AG08396 (cell line): ENCODE measurements at regions not wholly inside any gene's neighbourhood (a gene's known extent, or its start where the extent isn't known, plus 50 kb on each side); places are given as distances from the start of the nearest gene placed in this dataset.
"Not testable (repeated sequence)": the region's sequence is repeated elsewhere in the genome, so short reads cannot be mapped to it uniquely, and the experiment has no call there.

ENCODE experiments used
- DNase-seq: peaks from one replicate; pipeline ENCODE4 v3.0.0; 2012; ENCODE audit warnings: low spot score, mixed read lengths

DNA sequence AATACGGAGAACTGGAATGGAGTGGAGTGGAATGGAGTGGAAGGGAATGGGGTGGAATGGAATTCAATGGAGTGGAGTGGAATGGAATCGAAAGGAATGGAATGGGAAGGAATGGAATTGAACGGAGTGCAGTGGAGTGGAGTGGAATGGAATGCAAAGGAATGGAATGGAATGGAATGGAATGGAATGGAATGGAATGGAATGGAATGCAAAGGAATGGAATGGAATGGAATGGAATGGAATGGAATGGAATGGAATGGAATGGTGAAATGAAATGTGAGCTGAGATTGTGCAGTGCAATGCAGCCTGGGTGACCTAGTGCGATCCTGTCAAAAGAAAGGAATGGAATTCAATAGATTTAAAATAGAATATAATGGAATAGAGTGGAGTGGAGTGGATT, 357.3 kb upstream of the WSB1 start:
- DNase-seq, result not testable (repeated sequence)

DNA sequence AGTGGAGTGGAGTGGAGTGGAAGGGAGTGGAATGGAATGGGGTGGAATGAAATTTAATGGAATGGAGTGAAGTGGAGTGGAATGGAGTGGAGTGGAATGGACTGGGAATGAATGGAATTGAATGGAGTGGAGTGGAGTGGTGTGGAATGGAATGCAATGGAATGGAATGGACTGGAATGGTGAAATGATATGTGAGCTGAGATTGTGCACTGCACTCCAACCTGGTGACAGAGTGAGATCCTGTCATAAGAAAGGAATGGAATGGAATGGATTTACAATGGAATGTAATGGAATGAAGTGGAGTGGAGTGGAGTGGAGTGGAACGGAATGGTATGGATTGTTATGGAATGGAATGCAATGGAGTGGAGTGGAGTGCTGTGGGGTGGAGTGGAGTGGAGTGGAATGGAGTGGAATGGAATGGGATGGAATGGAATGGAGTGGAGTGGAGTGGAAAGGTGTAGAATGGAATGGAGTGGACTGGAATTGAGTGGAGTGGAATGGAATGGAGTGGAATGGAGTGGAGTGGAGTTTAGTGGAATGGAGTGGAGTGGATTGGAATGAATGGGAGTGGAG, 356.1 kb upstream of the WSB1 start:
- not testable (repeated sequence) for DNase-seq

DNA sequence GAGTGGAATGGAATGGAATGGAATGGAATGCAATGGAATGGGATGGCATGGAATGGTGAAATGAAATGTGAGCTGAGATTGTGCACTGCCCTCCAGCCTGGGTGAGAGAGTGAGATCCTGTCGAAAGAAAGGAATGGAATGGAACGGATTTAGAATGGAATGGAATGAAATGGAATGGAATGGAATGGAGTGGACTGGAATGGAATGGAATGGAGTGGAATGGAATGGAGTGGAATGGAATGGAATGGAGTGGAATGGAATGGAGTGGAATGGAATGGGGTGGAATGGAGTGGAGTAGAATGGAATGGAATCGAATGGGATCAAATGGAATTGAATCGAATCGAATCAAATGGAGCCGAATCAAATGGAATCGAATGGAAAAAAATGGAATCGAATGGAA, 354.2 kb upstream of the WSB1 start:
- DNase-seq, result not testable (repeated sequence)

DNA sequence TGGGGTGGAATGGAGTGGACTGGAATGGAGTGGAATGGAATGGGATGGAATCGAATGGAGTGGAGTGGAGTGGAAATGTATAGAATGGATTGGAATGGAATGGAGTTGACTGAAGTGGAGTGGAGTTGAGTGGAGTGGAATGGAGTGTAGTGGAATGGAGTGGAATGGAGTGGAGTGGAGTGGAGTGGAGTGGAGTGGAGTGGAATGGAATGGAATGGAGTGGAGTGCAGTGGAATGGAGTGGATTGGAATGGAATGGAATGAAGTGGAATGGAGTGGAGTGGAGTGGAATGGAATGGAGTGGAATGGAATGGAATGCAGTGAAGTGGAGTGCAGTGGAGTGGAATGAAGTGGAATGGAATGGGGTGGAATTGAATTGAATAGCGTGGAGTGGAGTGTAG, 353.3 kb upstream of the WSB1 start:
- not testable (repeated sequence) for DNase-seq

DNA sequence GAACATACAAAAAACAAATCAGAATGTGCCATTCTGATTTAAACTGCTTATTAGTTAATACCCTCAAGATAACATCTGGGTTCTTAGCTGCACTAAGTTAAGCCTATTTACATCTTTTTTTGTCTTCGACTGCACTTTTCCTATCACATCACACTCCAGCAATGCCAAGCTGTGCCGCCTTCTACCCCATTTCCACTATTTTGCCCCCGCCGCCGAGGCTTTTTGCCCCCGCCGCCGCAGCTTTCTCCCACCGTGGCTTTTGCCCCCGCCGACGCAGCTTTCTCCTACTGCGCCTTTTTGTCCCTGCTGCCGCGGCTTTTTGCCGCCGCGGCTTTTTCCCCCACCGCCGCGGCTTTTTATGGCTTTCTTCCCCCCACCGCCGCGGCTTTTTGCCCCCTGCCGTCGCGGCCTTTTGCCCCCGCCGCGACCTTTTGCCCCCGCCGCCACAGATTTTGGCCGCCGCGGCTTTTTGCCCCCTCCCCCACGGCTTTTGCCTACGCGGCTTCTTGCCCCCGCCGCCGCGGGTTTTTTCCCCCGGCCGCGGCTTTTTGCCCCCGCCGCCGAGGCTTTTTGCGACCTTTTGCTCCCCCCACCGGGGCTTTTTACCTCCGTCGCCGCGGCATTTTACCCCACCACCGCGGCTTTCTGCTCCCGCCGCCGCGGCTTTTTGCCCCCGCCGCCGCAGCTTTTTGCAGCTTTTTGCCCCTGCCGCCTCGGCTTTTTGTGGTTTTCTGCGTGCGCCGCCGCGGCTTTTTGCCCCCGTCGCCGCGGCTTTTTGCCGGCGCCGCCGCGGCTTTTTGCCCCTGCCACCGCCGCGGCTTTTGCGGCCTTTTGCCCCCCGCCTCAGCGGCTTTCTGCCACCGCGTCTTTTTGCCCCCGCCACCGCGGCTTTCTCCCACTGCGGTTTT, 331.4 kb upstream of the WSB1 start:
- DNase-seq, result no peak

DNA sequence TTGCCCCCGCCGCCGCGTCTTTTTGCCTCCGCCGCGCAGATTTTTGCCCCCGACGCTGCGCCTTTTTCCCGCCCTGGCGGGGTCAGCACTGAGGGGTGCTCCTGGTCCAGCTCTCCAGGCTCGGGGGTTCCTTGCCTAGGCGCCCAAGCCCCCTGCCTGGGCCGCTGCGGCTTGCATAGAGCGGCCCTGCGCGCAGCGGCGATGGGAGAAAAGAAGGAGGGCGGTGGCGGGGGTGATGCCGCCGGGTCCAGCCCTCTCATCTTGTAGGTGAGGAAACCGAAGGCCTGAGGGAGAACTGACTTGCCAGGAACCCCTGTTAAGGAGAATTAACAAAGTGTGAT, 330.8 kb upstream of the WSB1 start:
- no peak for DNase-seq

DNA sequence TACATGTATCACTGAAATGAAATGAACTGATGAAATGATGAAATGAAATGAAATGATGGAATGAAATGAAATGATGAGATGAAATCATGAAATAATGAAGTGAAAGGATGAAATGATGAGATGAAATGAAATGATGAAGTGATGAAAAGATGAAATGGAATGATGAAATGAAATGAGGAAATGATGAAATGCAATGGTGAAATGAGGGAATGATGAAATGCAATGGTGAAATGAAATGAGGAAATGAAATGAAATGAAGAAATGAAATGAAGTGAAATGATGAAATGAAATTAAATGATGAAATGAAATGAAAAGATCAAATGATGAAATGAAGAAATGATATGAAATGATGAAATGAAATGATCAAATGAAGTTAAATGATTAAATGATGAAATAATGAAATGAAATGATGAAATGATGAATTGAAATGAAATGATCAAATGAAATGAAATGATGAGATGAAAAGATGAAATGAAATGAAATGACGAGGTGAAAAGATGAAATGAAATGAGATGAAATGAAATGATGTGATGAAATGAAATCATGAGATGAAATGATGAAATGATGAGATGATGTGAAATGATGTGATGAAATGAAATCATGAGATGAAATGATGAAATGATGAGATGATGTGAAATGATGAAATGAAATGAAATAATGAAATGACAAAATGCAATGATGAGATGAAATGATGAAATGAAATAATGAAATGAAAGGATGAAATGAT, 327.9 kb upstream of the WSB1 start:
- DNase-seq, result not testable (repeated sequence)

DNA sequence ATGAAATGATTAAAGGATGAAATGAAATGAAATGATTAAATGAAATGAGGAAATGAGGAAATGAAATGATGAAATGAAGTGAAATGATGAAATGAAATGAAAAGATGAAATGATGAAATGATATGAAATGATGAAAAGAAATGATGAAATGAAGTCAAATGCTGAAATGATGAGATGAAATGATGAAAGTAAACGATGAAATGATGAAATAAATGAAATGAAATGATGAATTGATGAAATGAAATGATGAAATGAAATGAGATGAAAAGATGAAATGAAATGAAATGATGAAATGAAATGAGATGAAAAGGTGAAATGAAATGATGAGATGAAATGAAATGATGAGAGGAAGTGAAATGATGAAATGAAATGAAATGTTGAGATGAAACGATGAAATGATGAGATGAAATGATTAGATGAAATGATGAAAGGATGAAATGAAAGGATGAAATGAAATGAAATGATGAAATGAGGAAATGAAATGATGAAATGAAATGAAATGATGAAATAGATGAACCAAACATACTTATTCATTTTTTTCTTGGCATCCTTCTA, 327.2 kb upstream of the WSB1 start:
- not testable (repeated sequence) for DNase-seq

DNA sequence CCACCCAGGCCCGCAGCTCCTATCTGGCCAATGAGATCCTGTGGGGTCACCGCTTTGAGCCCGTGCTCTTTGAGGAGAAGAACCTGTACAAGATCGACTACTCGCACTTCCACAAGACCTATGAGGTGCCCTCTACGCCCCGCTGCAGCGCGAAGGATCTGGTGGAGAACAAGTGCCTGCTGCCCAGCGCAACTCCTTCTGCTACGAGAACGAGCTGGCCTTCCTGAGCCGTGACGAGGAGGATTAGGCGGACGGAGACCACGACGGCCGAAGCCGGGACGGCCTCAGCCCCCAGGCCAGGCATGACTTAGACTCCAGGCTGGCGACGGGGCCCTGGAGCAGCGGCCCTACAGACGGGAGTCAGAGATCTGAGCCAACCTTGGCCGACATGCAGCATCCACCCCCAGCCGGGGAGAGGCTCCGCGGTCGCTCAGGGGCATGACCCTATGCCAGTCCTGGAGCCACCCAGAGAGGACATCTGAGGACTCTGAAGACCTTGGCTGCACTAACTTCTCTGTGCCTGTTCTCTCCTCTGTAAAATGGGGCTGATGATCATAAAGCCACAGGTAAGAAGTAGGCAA, 312.0 kb upstream of the WSB1 start:
- not testable (repeated sequence) for DNase-seq

DNA sequence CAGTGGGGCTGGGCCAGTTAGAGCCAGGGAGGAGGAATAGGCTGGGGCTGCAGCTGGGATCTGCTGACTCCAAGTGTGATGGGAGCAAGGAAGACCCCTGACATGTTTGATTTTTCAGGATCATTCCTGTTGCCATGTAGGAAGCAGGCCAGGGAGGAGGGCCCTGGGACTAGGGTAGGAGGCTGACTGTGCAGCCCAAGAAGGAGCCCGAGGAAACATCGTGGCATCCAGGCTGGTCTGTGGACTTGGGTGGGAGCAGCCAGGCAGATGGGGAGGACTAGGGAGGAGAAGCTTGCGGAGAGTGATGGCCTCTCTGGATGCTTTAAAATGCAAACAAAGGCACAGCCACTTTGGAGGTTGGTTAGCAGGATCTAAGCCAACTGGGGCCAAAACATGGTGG, 311.4 kb upstream of the WSB1 start:
- DNase-seq, result not testable (repeated sequence)

DNA sequence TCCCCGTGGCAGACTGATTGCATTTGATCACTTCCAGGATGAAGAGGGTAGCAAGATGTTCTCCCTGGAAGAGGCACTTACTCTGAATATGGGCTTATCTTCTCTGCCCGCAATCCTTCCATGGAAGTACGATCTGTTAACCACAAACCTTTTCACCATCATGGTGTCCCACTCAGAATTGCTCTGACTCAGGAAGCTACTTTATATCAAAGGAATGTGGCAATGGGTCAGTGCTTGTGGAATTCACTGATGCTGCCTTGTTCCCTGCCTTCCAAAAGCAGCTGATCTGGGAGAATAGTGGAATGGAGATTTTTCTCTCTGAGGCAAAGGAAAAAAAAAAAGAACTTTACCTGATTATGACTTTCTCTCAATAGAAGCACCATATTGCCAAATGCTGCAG, 306.1 kb upstream of the WSB1 start:
- DNase-seq, result not testable (repeated sequence)

DNA sequence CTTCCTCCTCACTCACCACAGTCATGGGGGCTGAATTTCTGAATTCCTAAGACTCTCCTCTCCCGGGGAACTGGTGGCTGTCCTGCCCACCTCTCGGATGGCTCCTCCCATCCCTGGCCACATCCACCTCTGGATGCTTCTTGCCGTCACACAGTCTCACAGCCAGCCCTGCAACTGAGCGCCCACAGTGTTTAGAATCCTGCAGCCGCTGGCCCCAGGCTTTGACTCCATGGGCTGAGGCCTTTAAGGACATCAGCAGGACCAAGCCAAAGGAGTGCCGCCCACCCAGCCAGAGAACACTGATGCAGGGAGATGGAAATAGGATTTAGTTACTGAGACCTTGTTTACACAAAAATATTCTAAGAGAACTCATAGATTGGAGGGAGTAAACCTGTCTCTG, 299.3 kb upstream of the WSB1 start:
- DNase-seq, result not testable (repeated sequence)

DNA sequence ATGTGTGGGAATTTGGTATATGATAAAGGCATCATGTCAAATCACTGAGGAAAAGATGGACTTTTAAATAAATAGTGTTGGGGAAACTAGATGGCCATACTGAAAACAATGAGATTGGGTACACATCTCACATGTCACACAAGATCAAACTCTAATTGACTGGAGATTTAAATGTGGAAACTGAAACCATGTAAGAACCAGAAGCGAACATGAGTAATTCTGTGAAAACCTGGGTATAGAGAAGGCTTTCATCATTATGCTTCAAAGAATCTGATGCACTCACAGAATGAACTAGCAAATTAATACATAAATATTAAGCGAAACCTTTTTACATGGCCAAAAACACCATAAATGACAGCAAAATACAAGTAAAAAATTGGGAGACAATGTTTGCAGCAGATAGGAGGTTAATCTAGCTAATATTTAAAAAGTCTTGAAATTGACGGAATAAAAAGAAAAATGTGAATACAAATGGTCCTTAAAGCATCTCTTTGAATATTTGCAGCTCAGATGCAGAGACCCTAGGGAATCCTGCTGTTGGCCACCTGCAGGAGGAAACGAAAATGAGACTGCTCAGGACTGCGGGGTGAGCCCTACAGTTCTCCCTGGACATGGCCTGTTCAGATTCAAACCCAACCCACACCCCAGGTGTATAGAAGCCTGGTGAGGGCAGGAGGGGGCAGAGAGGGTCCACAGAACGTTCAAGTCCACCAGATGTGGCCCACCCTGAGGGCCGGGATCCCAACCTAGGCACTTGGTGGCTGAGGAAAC, 297.6 kb upstream of the WSB1 start:
- DNase-seq, result not testable (repeated sequence)

DNA sequence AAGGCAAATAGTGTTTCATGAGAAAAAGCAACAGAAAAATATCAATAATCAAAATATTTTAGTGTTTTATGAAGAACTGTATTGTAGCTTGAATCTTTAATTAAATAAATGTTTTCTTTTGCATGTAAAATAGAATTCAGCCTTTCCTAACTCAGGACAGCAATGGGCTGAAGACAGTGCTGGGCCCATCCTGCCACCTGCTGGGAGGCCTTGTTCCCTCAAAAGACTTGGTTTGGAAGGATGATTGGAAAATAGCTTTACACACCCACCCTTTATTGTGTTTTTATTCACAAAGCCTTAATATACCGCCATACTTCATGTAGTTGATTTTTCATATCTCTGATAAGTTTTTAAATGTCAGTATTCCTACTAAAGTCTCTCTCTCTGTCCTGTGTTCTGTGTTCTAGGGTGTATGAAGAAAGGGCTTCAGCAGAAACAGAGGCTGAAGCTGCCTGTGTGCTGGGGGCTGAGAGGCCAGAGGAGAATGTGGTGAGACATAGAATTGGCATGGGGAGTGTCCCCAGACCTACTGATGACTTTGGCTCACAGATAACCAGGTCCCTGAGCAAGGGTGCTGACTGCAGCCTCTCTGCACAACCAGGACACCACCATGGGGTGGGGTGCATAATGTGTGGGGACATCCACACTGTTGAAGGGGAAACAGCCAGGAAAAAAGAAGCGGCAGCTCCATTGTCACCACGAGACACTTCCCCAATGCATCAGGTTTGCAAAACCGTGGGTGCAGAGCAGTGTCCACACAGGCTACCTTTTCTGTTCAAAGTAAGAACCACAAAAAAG, 286.0 kb upstream of the WSB1 start:
- DNase-seq, result not testable (repeated sequence)

DNA sequence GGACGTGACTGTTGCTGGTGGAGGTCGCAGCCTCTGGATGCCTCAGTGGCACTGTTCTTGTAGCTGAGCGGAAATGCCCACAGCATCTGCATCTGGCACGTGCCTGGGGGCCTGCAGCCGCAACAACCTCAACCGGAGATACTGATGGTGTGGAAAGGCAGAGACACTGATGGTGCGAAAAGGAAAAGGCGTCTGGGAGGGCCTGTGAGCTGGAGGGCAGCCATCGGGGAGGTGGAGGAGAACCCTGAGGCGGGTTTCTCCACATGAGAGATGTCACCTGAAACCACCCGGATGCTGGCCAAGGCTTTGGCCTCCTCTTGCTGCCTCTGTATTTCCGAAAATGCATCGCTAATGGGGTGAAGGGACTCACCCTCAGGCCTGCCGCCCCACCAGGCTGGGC, 284.8 kb upstream of the WSB1 start:
- no peak for DNase-seq

DNA sequence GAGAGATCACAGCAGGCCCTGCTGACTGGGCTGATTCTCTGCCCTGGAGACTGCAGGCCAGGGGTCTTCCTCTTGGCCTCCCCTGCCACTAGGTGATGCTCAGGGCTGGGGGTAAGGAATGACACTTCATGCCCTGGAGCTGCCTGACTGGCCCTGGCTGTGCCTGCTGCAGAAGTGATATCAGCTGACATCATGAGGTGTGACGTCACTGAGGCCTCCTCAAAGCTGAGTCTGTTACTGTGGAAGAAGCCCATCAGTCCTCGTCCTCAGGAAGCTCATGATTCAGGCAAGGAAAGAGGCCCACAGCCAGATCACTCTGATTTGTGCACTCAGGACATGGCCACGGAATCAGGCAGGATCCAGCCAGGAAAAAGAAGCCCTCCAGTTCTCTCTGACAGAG, 283.8 kb upstream of the WSB1 start:
- DNase-seq, result not testable (repeated sequence)

DNA sequence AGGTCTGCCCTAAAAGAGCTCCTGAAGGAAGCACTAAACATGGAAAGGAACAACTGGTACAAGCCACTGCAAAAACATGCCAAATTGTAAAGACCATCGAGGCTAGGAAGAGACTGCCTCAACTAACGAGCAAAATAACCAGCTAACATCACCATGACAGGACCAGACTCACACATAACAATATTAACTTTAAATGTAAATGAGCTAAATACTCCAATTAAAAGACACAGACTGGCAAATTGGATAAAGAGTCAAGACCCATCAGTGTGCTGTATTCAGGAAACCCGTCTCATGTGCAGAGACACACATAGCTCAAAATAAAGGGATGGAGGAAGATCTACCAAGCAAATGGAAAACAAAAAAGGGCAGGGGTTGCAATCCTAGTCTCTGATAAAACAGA, 263.4 kb upstream of the WSB1 start:
- DNase-seq, result not testable (repeated sequence)

DNA sequence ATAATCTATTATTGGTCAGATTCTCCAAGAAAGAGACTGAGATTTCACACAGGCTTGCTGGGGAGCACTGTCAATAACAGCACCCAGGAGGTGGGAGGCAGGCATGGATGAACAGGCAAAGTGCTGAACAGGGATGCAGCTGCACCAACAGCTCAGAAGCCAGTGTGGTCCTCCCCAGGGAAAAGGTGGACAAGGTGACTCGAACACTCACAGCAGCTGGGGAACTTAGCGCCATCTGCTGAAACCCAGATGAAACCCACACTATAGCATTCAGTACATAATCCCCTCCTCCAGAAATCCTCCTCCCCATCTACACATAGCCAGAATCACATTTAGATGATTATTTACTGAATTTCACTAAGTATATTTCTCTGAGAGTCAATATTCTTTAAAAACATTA, 255.2 kb upstream of the WSB1 start:
- DNase-seq, result no peak

DNA sequence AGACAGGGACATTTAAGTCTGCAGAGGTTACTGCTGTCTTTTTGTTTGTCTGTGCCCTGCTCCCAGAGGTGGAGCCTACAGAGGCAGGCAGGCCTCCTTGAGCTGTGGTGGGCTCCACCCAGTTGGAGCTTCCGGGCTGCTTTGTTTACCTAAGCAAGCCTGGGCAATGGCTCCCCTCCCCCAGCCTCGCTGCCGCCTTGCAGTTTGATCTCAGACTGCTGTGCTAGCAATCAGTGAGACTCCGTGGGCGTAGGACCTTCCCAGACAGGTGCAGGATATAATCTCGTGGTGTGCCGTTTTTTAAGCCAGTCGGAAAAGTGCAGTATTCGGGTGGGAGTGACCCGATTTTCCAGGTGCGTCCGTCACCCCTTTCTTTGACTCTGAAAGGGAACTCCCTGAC, 248.9 kb upstream of the WSB1 start:
- not testable (repeated sequence) for DNase-seq

DNA sequence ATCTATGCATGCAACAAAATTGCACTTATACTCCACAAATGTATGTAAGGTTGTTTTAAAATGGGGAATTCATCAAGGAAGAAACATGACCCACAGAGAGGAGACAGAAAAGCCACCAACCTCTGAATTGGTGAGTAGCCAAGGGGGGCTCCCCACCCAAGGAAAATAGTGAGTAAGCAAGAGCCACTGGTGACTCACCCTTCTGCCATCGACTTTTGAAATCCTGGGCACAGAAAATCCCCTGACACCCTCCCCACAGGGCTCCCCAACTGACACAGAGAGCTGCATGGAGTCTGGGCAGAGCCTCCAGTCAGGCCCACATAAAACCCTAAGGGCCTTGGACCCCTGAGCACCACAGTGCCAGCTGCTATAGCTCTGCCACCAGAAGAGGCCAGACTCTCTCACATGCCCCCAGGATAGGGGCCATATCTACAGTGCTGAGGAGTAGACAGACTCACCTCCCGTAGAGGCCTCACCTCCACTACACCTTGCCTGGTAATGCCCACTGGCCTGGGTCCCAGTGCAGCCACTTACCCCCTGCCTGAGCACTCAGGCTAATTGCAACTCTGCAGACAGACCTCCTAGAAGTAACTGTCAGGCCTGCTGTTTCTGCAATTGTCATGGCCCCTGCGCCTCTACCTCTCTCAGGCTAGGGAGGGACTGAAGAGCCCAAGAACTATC, 244.7 kb upstream of the WSB1 start:
- no peak for DNase-seq
